HG03039 (cell line): ENCODE measurements at regions not wholly inside any gene's neighbourhood (a gene's known extent, or its start where the extent isn't known, plus 50 kb on each side); places are given as distances from the start of the nearest gene placed in this dataset.

Experiments used
- ATAC-seq: cut with Tn5 transposase; IDR thresholded peaks from one replicate; pipeline ENCODE4 v1.9.1; 2021; ENCODE audit warnings: mild to moderate bottlenecking, moderate library complexity; ENCODE audit not compliant: unreplicated experiment

GRCh38 chr3:111339017-111339416 lies 203.0 kb upstream of the CD96 start:
- ATAC-seq, result no peak

GRCh38 chr3:111351334-111351733 lies 190.7 kb upstream of the CD96 start:
- ATAC-seq, result no peak

GRCh38 chr3:111352585-111352984 lies 189.4 kb upstream of the CD96 start:
- ATAC-seq, result no peak

- ATAC-seq, result no peak
Observed at GRCh38 chr3:111359261-111360030, 182.6 kb upstream of the CD96 start.

GRCh38 chr3:111362381-111363009 lies 179.5 kb upstream of the CD96 start:
- no peak for ATAC-seq

- no peak for ATAC-seq
Observed at GRCh38 chr3:111366515-111366914, 175.5 kb upstream of the CD96 start.

GRCh38 chr3:111368056-111368455 lies 173.9 kb upstream of the CD96 start:
- ATAC-seq, result no peak

- ATAC-seq, result no peak
Observed at GRCh38 chr3:111369958-111370357, 172.0 kb upstream of the CD96 start.

- ATAC-seq, result no peak
Observed at GRCh38 chr3:111373239-111373638, 168.8 kb upstream of the CD96 start.

- ATAC-seq, result no peak
Observed at GRCh38 chr3:111373861-111374260, 168.1 kb upstream of the CD96 start.

- no peak for ATAC-seq
Observed at GRCh38 chr3:111385971-111386495, 156.0 kb upstream of the CD96 start.

- ATAC-seq, result no peak
Observed at GRCh38 chr3:111392894-111393398, 149.1 kb upstream of the CD96 start.

- ATAC-seq, result no peak
Observed at GRCh38 chr3:111412656-111413055, 129.3 kb upstream of the CD96 start.

- ATAC-seq, result no peak
Observed at GRCh38 chr3:111414531-111414930, 127.5 kb upstream of the CD96 start.

- no peak for ATAC-seq
Observed at GRCh38 chr3:111415018-111415417, 127.0 kb upstream of the CD96 start.

GRCh38 chr3:111418391-111418790 lies 123.6 kb upstream of the CD96 start:
- ATAC-seq, result no peak

- ATAC-seq, result no peak
Observed at GRCh38 chr3:111428301-111428700, 113.7 kb upstream of the CD96 start.

GRCh38 chr3:111434941-111435622 lies 106.9 kb upstream of the CD96 start:
- ATAC-seq, result no peak

- ATAC-seq, result no peak
Observed at GRCh38 chr3:111438283-111438682, 103.7 kb upstream of the CD96 start.

GRCh38 chr3:111454551-111454950 lies 87.4 kb upstream of the CD96 start:
- no peak for ATAC-seq

- no peak for ATAC-seq
Observed at GRCh38 chr3:111465081-111465670, 76.8 kb upstream of the CD96 start.
